A673 (cell line): ENCODE measurements at regions not wholly inside any gene's neighbourhood (a gene's known extent, or its start where the extent isn't known, plus 50 kb on each side); places are given as distances from the start of the nearest gene placed in this dataset.

Experiments used
- BruUV-seq: library from RNA; stranded (reverse); fragments of 400-500 nt; replicated peaks from 2 replicates; lab custom pipeline; 2021; lab: Mats Ljungman, UMichigan
- CTCF ChIA-PET: fragments of 300-600 bp; sonication (Branson Sonifier 250); formaldehyde crosslinking; loops from one replicate; lab custom pipeline; 2022; ENCODE audit warnings: antibody characterized with exemption; lab: Charles Lee
- POLR2A ChIA-PET: fragments of 300-600 bp; sonication (Branson Sonifier 250); formaldehyde crosslinking; loops from one replicate; lab custom pipeline; 2022; ENCODE audit warnings: antibody characterized with exemption; ENCODE audit not compliant: low non-redundant PET; lab: Charles Lee
- DNase-seq: peaks from one replicate; pipeline ENCODE4 v3.0.0-alpha.2; 2015; ENCODE audit warnings: low spot score
- H3K27ac ChIP-seq: fragments of 200-600 bp; sonication (generic); 2 replicates; pipeline ENCODE4 v1.5.1; 2016; ENCODE audit warnings: mixed run types, low read depth, mild to moderate bottlenecking, mixed read lengths, antibody characterized with exemption, low read length; ENCODE audit not compliant: poor library complexity, severe bottlenecking
- H3K27me3 ChIP-seq: fragments of 200-600 bp; sonication (generic); replicated peaks from 2 replicates; pipeline ENCODE4 v1.6.1; 2017; ENCODE audit warnings: mixed run types, low read depth, mild to moderate bottlenecking, mixed read lengths, antibody characterized with exemption, low read length; ENCODE audit not compliant: insufficient read depth, poor library complexity
- H3K36me3 ChIP-seq: fragments of 200-600 bp; sonication (generic); 2 replicates; pipeline ENCODE4 v1.6.1; 2016; ENCODE audit warnings: mixed run types, mild to moderate bottlenecking, mixed read lengths, antibody characterized with exemption, low read length; ENCODE audit not compliant: insufficient read depth, poor library complexity, severe bottlenecking
- H3K4me1 ChIP-seq: fragments of 200-600 bp; sonication (generic); 2 replicates; pipeline ENCODE4 v1.6.1; 2017; ENCODE audit warnings: mixed run types, mild to moderate bottlenecking, mixed read lengths, antibody characterized with exemption, low read length; ENCODE audit not compliant: insufficient read depth, poor library complexity, severe bottlenecking
- H3K4me3 ChIP-seq: fragments of 200-600 bp; sonication (generic); 2 replicates; pipeline ENCODE4 v1.5.1; 2016; ENCODE audit warnings: low read depth, mixed run types, mild to moderate bottlenecking, mixed read lengths, low read length; ENCODE audit not compliant: poor library complexity, severe bottlenecking
- H3K9me3 ChIP-seq: fragments of 200-600 bp; sonication (generic); 2 replicates; pipeline ENCODE4 v1.6.1; 2016; ENCODE audit warnings: mixed run types, low read depth, mild to moderate bottlenecking, mixed read lengths, antibody characterized with exemption, low read length; ENCODE audit not compliant: poor library complexity, severe bottlenecking
- EZH2 ChIP-seq: fragments of 200-600 bp; sonication (generic); IDR thresholded peaks from 2 replicates; pipeline ENCODE4 v1.6.1; 2017; ENCODE audit warnings: borderline replicate concordance, low read depth, mild to moderate bottlenecking, mixed read lengths, antibody characterized with exemption, low read length; ENCODE audit not compliant: poor library complexity, severe bottlenecking
- intact Hi-C: fragments of 100-400 bp; cut with micrococcal nuclease; formaldehyde crosslinking; loops from one replicate; pipeline ENCODE4 v1.10.0; 2022; ENCODE audit not compliant: unreplicated experiment
- TF ChIP-seq, protein P1 (sequence below): fragments of 300-800, 200-600 bp; sonication (generic); conservative IDR thresholded peaks from 2 replicates; pipeline ENCODE4 v1.5.1; 2017; ENCODE audit warnings: low read depth, mild to moderate bottlenecking, antibody characterized with exemption, low read length, moderate library complexity, mixed read lengths

DNA sequence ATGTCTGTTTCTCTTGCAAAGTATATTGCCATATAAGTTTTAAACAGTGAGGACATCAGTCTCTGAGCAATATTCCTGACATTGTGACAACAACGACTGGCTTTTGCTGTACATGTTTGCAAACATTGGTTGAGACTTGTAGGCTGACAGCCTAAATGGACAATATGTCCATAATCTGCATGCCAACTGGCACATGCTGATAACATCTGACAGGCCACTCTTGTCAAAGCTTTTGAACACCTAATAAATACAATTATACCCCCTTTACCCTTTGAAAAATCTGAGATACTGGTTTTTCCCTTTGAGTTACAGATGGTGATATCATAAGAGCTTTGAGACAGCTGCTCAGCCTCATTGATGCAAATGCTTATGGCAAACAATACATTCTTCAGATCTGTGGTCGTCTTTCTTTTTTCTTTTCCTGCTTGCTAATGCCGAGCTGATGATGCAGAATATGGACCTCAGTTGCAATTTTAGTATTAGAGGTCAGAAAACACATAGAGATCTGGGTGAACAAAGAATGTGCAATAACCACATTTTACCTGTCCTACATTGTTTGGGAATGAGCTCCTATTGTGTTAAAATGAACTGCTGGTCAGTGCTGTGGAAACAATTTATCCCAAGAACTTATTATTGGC lies 114.9 kb downstream of the RFC3 start:
- BruUV-seq = no TSS peak
- no peaks in the 10 kb centered on the region for H3K27me3 ChIP-seq
- no peak for TF ChIP-seq EZH2
- TF ChIP-seq, protein P1, sequence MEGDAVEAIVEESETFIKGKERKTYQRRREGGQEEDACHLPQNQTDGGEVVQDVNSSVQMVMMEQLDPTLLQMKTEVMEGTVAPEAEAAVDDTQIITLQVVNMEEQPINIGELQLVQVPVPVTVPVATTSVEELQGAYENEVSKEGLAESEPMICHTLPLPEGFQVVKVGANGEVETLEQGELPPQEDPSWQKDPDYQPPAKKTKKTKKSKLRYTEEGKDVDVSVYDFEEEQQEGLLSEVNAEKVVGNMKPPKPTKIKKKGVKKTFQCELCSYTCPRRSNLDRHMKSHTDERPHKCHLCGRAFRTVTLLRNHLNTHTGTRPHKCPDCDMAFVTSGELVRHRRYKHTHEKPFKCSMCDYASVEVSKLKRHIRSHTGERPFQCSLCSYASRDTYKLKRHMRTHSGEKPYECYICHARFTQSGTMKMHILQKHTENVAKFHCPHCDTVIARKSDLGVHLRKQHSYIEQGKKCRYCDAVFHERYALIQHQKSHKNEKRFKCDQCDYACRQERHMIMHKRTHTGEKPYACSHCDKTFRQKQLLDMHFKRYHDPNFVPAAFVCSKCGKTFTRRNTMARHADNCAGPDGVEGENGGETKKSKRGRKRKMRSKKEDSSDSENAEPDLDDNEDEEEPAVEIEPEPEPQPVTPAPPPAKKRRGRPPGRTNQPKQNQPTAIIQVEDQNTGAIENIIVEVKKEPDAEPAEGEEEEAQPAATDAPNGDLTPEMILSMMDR = no peak
- no peaks in the 10 kb centered on the region for H3K4me1 ChIP-seq
- POLR2A ChIA-PET = no interaction called here
- H3K27ac ChIP-seq = no peak overlapping the region
- DNase-seq = no peak
- H3K4me3 ChIP-seq = no peak overlapping the region
- no peaks in the 10 kb centered on the region for H3K36me3 ChIP-seq
- intact Hi-C loops = loop anchor here (5.0 kb wide), 1 partner anchor 144 kb away; no protein-coding TSS in a partner anchor
- CTCF ChIA-PET = no interaction called here
- H3K9me3 ChIP-seq = no peaks in the 10 kb centered on the region

DNA sequence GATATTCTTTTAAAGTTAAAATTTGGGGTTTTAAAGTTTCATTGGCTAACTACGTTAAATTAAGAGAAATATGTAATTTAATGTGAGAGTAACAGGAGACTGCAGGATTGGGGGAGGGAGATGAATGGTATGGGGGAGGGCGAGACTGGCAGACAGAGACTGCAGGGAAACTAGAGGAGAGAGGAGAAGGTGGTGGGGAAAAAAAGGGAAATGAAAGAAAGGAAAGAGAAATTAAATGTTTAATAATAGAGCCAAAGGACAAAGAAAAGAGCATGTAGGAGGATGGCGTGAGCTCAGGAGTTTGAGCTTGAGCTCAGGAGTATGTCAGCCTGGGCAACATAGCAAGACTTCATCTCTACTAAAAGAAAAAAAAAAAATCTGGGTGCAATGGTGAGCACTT lies 115.9 kb downstream of the RFC3 start:
- Histone ChIP-seq H3K4me3 (no peak overlapping the region), H3K4me1 (no peaks in the 10 kb centered on the region), H3K27ac (no peak overlapping the region), H3K27me3 (no peaks in the 10 kb centered on the region), H3K9me3 (no peaks in the 10 kb centered on the region), H3K36me3 (no peaks in the 10 kb centered on the region)
- no TSS peak for BruUV-seq
- TF ChIP-seq, protein P1 = no peak
- TF ChIP-seq EZH2 = no peak
- CTCF ChIA-PET = no interaction called here
- POLR2A ChIA-PET = no interaction called here
- no peak for DNase-seq
- intact Hi-C loops = loop anchor here (5.0 kb wide), 1 partner anchor 143 kb away; no protein-coding TSS in a partner anchor

- POLR2A ChIA-PET = no interaction called here
- no peak overlapping the region for H3K27ac ChIP-seq
- no peaks in the 10 kb centered on the region for H3K27me3 ChIP-seq
- DNase-seq = no peak
- no peak overlapping the region for H3K4me3 ChIP-seq
- intact Hi-C loops = loop anchor here (5.0 kb wide), 1 partner anchor 143 kb away; no protein-coding TSS in a partner anchor
- no peaks in the 10 kb centered on the region for H3K36me3 ChIP-seq
- BruUV-seq = no TSS peak
- CTCF ChIA-PET = no interaction called here
- no peaks in the 10 kb centered on the region for H3K9me3 ChIP-seq
- no peaks in the 10 kb centered on the region for H3K4me1 ChIP-seq
- TF ChIP-seq EZH2 = no peak
- TF ChIP-seq, protein P1 = no peak
Measured at GRCh38 chr13:33934343-33934742, 116.4 kb downstream of the RFC3 start.
